LNCAP (cell line): ENCODE measurements at regions not wholly inside any gene's neighbourhood (a gene's known extent, or its start where the extent isn't known, plus 50 kb on each side); places are given as distances from the start of the nearest gene placed in this dataset.

Source experiments
- CTCF ChIP-seq: fragments of 450-650 bp; IDR thresholded peaks from 2 replicates; pipeline ENCODE4 v1.5.1; 2017; ENCODE audit warnings: mild to moderate bottlenecking

GRCh38 chr2:221883976-221884375 lies 311.9 kb upstream of the EPHA4 start:
- no peak for TF ChIP-seq CTCF

GRCh38 chr2:221876016-221876415 lies 303.9 kb upstream of the EPHA4 start:
- no peak for TF ChIP-seq CTCF

- TF ChIP-seq CTCF, result no peak
Measured at GRCh38 chr2:221874444-221874843, 302.3 kb upstream of the EPHA4 start.

DNA sequence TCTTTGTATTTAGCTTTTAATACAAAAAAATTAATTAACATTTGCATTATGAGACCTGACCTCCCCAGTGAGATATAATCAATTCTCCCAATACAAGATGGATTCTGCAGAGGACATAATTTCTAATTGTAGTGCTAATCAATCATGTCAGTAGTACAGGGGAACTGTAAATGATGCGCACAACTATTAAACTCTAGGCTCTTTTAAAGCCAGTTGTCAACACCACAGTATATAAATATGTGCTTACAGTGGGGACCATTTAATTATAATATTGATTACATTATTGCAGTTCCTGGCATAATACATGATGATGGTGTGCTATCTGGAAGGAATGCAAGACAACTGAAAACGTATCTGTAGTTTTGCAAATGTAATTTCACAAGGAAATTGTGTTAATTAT lies 285.6 kb upstream of the EPHA4 start:
- no peak for TF ChIP-seq CTCF

DNA sequence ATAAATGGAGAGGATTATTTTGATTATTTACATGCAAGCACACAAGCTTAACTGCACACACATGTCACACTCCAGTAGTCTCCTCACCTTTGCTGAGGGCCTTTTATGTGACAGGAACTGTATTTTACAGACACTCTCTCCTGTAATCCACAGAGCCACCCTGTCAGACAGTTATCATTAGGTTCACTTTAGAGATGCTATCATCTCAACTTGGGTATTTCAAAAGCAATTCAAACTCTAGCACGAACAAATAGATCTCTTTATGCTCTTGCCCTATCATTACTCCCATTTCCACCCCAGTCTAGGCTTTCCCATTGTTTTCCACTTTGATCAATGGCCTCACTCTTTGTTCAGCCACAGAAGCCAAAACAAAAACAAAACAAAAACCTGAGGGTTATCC lies 281.2 kb upstream of the EPHA4 start:
- no peak for TF ChIP-seq CTCF

GRCh38 chr2:221851531-221852045 lies 279.5 kb upstream of the EPHA4 start:
- TF ChIP-seq CTCF, result no peak

DNA sequence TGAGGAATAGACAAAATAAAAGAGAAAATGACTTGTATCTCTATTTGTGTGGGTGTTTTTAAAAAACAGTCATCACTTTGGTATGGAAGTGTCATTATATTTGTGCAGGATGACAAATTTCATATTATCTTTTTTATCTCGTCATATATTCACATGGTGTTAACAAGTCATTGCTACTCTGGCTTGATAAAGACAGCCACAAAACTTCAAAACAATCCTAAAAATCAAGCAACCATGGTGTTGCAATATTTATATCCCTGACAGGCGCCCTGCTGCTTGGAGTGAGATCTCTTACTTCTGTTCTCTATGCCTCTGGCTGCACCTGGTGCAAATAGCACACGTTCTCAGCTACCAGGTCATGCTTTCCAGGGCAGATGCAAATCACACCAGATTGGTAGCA lies 278.0 kb upstream of the EPHA4 start:
- no peak for TF ChIP-seq CTCF

- no peak for TF ChIP-seq CTCF
Measured at GRCh38 chr2:221848286-221848685, 276.2 kb upstream of the EPHA4 start.
